Skin epidermis (tissue), 12 donors: ENCODE measurements at regions not wholly inside any gene's neighbourhood (a gene's known extent, or its start where the extent isn't known, plus 50 kb on each side); places are given as distances from the start of the nearest gene placed in this dataset.
A peak's percentile ranks its signal among the peaks of the same experiment; 100 is the strongest.
"Not testable (repeated sequence)": the region's sequence is repeated elsewhere in the genome, so short reads cannot be mapped to it uniquely, and the experiment has no call there.

ENCODE experiments used
- H3K27ac ChIP-seq, 21 experiments: fragments of 200-600 bp; sonication (generic) in 11 of 21; one replicate each; pipeline ENCODE4 v1.5.0; 2020; ENCODE audit warnings: mild to moderate bottlenecking in 3 of 21, inconsistent platforms in 2 of 21, moderate library complexity in 2 of 21
- H3K4me3 ChIP-seq, 7 experiments: fragments of 200-600 bp; sonication (generic) in 2 of 7; one replicate each; pipeline ENCODE4 v1.5.0; 2020; ENCODE audit warnings: inconsistent platforms in 2 of 7, mild to moderate bottlenecking in 2 of 7, moderate library complexity in 1 of 7

DNA sequence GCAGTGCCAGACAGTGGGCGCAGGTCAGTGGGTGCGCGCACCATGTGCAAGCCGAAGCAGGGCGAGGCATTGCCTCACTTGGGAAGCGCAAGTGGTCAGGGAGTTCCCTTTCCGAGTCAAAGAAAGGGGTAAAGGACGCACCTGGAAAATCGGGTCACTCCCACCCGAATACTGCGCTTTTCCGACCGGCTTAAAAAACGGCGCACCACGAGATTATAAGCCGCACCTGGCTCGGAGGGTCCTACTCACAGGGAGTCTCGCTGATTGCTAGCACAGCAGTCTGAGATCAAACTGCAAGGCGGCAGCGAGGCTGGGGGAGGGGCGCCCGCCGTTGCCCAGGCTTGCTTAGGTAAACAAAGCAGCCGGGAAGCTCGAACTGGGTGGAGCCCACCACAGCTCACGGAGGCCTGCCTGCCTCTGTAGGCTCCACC lies 77.9 kb downstream of the NR4A2 start:
- H3K4me3 ChIP-seq, result peak overlapping the region in 4 of 7 experiments; percentile 17 to 36 (median 24)
- H3K27ac ChIP-seq, result peak overlapping the region in 4 of 21 experiments; percentile 4 to 37 (median 20)

DNA sequence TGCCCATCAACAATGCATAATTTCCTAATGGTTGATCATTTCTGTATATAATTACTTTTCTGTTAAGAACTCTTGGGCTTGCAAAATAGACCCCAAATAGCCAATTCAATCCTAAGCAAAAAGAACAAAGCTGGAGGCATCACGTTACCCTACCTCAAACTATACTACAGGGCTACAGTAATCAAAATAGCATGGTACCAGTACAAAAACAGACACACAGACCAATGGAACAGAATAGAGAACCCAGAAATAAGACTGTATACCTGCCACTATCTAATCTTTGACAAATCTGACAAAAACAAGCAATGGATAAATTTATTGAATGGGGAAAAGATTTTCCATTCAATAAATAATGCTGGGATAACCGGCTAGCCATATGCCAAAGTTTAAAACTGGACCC lies 78.8 kb downstream of the NR4A2 start:
- peak overlapping the region in 1 of 7 experiments; percentile 19 for H3K4me3 ChIP-seq
- H3K27ac ChIP-seq, result peak overlapping the region in 1 of 21 experiments; percentile 17

DNA sequence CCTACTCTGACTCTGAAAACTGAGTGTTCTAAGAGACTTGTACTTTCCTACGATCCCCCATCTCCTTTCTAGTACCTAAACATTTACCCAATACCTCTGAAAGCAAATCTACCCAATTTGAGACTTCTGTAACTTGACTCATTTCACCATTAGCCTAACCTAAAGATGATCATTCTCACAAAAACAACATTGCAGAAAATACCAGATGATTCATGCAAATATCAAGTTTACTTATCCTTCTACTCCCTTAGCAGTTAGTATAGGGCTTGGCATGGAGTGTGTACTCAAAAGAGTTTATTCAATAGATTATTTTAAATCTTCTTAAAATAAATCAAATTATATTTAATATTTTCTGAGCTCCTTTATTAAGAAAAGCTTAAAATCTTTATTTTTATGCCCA lies 89.6 kb downstream of the NR4A2 start:
- no peak overlapping the region for H3K27ac ChIP-seq
- no peak overlapping the region for H3K4me3 ChIP-seq

DNA sequence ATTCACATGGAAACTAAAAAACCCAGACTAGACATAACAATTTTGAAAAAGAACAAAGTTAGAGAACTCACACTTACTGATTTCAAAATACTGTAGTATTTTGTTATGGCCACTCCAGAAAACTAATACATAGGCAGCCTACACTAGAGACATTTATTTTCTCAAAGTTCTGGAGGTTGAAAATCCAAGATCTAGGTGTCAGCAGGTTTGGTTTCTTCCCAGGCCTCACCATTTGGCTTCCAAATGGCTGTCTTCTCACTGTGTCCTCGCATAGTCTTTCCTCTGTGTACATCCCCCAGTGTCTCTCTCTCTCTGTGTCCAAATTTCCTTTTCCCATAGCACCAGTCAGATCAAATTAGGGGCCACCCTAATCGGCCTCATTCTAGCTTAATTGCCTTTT lies 95.0 kb downstream of the NR4A2 start:
- Histone ChIP-seq H3K4me3 (no peak overlapping the region), H3K27ac (no peak overlapping the region)

DNA sequence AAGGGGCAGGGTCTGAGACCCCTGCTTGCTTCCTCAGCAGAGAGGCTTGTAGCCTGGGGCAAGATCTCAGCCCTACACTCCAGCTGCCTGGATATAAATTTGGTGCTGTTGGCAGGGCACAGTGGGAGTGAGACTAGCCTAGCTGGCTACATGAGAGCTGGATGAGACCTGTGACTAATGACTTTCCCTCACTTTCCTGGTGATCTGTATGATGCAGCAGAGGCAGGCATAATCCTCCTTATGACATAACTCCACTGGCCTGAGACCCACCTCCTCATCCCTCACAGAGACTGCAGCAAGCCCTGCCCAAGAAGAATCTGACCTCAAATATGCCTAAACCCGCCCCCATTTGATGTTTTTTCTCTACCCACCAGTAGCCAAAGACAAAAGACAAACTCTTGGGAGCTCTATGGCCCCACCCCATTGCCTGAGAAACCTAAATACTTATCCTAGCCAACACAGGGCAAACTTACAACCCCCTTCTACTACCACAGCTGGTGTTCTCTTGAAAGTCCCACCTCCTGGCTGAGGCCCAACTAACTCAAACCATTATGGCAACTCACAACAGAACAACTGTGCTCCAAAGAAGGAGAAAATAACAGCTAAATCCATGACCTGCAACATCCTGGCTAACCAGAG lies 102.7 kb downstream of the NR4A2 start:
- Histone ChIP-seq H3K27ac (no peak overlapping the region), H3K4me3 (no peak overlapping the region)

DNA sequence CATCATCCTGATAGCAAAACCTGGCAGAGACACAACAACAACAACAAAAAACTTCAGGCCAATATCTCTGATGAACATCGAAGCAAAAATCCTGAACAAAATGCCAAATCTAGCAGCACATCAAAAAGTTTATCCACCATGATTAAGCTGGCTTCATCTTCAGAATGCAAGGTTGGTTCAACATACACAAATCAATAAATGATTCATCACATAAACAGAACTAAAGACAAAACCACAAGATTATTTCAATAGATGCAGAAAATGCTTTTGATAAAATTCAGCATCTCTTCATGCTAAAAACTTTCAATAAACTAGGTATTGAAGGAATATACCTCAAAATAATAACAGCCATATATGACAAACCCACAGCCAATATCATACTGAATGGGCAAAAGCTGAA lies 109.2 kb downstream of the NR4A2 start:
- H3K4me3 ChIP-seq, H3K27ac ChIP-seq: not testable (repeated sequence)

DNA sequence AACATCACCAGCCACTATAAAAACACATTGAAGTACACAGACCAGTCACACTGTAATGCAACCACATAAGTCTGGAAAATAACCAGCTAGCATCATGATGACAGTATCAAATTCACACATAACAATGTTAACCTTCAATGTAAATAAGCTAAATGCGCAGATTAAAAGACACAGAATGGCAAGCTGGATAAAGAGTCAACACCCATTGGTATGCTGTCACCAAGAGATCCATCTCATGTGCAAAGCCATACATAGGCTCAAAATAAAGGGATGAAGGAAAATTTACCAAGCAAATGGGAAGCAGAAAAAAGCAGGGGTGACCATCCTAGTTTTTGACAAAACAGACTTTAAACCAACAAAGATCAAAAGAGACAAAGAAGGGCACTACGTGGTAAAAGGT lies 110.8 kb downstream of the NR4A2 start:
- Histone ChIP-seq H3K27ac (no peak overlapping the region), H3K4me3 (no peak overlapping the region)

DNA sequence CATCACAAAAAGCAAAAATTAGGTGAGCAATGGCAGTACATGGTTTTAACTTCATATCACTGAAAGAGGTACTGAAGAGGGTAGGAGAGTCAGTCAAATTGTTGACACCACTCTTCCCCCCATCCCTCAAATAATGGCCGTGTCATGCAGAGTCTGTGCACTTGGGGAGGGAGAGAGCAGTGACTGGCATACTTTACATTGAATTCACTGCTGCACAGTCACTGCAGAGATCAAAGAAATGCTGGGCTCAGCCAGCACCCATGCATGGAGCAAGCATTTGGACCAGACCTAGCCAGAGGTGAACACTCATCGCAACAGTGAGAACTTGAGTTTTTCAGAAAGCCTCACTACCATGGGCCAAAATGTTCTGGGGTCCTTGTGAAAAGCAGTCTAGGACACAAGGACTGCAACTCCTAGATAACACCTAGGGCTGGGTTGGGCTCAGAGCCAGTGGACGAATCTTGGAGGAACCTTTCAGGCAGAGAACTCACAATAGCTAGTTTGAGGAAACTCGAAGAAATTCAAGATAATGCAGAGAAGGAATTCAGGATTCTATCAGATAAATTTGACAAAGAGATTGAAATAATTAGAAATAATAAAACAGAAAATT lies 112.9 kb downstream of the NR4A2 start:
- Histone ChIP-seq H3K4me3 (no peak overlapping the region), H3K27ac (no peak overlapping the region)

DNA sequence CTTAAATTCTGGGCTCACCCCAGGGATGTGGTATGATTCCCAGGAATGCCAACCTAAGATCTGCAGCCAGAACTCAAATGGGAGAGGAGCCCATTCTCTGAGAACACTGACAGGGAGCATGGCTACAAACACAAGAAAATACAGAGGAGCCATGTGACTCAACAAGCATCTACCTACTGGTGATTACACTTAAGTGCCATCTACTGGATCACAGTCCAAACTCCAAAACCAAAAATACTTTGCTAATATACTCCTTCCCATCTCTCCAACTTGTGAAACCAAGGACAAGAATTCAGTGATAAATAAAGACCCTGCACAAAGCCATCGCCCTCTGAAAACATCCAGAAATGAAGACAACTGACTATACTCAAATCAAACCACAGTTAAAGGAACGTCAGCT lies 116.9 kb downstream of the NR4A2 start:
- Histone ChIP-seq H3K4me3 (no peak overlapping the region), H3K27ac (no peak overlapping the region)

DNA sequence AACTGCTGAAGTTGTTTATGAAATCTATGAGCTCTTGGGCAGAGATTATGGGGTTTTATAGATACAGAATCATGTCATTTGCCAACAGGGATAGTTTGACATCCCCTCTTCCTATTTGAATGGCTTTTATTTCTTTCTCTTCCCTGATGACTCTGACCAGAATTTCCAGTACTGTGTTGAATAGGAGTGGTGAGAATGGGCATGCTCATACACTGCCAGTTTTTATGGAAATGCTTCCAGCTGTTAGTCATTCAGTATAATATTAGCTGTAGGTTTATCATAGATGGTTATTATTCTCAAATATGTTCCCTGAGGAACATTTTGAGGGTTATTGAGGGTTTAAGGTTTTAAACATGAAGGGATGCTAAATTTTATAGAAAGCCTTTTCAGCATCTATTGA lies 121.2 kb downstream of the NR4A2 start:
- Histone ChIP-seq H3K4me3 (no peak overlapping the region), H3K27ac (no peak overlapping the region)

DNA sequence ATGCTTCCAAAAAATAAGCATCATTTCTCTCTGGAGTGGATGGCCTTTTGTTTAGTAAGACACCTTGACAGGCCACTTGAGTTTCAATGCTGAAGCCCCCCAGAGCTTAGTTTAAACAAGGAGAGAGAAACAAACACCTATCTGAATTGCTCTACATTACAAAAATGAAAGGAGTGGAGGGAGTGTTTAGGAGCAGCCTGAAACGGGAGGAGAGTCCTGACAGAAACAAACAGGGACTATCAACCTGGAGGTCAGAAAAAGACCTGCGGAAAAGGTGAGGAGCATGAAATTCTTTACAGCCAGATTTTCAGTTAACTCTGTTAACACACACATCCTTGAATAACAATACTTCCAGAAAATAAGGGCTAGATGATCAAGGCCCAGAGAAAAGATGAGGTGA lies 126.2 kb downstream of the NR4A2 start:
- Histone ChIP-seq H3K4me3 (no peak overlapping the region), H3K27ac (no peak overlapping the region)

DNA sequence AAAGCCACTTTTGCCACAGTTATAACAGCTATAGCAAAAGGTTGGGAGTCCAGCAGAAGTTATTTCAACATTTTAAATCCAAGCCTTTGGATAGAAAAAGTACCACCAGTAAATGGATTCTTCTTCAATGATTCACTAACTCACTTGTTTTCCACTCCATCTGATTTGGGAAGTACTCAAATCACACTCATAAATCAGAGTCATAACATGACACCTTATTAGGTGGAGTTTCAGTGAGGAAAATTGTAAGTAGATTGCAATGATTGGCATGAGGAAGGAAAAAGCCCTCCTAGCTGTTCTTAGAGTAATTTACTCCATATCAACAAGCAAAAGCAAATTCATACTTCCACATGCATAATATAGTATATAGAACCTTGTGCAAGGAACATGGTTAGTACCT lies 132.9 kb downstream of the NR4A2 start:
- H3K27ac ChIP-seq, result no peak overlapping the region

DNA sequence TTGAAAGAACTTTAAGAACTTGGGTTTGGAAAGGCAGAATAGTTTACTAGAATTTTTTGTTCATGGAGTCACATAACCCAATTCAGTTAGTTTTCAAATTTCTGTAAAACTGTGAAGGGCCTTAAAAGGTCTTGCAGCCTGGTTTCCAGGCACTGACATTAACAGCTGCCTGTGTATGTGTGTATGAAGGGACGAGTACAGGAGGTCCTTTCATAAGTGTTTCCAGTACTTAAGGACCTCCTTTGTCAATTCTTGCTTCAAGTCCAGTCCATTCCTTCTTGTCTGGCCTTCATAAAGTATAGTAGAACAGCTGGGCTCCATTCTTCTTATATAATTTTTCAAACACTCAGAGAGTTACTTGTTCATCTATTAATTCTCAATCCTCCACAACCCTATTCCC lies 136.5 kb downstream of the NR4A2 start:
- no peak overlapping the region for H3K4me3 ChIP-seq
- no peak overlapping the region for H3K27ac ChIP-seq

More for the DNA sequence above, 132.9 kb downstream of the NR4A2 start:
- no peak overlapping the region for H3K4me3 ChIP-seq

DNA sequence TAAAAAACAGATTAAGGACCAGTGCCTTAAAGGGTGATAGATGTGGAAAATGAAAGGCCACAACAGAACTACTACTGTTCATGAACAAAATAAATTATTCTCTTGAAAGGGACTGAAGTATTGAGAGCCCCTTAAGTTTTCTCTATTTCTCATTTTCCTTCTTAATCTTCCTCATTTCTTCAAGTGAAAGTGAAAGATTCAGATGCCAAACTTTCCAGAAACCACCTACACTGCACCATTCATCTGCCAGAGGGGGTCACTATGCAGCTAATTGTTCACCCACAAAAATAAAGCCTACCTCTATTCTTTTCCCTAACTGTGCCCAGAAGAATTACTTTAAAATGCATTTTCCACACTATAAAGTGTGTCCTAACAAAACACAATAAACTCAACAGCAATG lies 140.1 kb downstream of the NR4A2 start:
- no peak overlapping the region for H3K27ac ChIP-seq

DNA sequence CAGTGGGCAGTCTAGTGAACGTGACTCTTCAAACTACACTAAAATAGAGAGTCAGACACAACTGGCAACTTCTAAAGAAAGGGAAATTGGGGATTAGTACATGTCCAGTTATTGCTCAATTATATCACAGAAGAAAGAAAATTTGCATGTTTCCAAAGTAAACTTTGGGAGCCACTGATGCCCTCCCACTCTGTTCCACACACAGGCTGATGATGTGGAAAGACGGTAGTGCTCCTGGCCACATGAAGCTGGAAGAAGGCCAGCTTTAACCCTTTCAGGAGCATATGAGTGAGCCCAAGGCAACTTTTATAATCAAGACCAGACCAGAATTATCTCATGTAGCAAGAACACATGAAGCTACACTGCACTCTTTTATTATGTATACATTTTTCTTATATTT lies 141.0 kb downstream of the NR4A2 start:
- no peak overlapping the region for H3K4me3 ChIP-seq

More for the DNA sequence above, 140.1 kb downstream of the NR4A2 start:
- no peak overlapping the region for H3K4me3 ChIP-seq

DNA sequence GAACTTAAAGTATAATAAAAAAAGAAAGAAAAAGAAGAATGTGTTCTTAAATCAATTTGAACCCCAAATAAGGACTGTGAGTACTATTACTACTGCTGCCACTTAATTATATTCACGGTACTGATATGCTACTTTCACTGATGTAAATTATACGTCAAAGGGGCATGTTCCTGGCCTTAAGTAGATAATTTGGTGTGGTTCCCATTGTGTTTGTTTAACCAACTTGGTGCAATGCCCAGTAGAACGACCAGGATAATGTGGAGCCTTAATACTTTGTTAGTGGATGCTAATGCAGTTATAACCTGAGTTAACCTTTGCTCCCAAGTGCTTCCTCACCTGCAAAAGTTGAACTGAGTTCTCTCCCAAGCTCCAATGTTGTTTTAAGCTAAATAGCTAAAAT lies 142.0 kb downstream of the NR4A2 start:
- no peak overlapping the region for H3K4me3 ChIP-seq
- H3K27ac ChIP-seq, result no peak overlapping the region

More for the DNA sequence above, 141.0 kb downstream of the NR4A2 start:
- no peak overlapping the region for H3K27ac ChIP-seq

DNA sequence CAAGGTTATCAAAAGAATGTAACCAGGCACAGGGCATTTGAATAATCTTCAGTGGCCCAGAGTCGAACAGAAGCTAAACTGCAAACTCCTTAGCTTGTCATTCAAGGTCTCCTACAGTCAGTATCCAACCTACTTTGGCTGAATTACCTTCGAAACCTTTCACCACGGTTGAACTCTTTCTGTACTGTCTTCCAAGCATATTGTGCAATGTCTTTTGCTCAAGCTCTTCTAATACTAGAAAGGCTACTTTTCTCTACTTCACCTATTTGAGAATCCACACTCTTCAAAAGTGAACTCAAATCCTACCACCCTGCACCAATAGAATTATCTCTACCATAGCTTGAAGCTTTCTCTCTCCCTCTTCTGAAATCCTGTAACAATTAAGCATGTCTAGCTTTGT lies 142.9 kb downstream of the NR4A2 start:
- Histone ChIP-seq H3K27ac (no peak overlapping the region), H3K4me3 (no peak overlapping the region)

DNA sequence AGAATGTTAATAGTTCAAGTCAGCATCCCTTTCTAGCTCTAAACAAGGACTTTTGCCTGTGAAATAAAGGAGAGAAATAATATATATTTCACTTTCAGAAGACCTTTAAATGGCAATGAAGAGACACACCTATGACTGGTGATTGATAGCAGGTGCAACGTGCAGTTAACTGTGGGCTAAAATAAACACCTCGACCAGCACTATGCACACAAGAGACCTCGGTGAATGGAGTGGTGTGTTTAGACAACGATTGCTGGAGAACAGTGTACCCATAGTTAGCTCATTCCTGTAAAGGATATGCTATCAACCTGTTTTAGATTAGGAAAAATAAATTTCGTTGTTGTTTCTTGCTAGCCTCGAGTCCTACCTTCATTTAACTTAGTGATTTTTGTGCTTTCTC lies 143.4 kb downstream of the NR4A2 start:
- Histone ChIP-seq H3K4me3 (no peak overlapping the region), H3K27ac (no peak overlapping the region)

DNA sequence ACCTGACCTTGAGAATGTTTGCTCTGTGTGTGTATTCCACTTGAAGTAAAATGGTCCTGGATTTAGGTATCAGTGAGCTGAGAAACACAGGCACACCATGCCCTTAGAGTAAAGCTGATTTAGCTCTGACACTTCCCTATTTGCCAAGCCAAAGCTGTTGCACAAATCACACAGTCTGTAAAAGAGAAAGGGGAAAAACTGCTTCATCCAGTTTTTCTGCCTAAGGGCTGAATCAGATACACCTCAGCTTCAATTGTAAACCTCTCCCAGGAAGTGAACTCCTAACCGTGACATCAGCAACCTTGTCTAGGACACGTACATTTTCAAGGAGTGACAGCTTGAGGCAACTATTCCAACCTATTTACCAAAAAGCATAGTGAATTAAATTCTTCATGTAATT lies 150.4 kb downstream of the NR4A2 start:
- H3K27ac ChIP-seq, result peak overlapping the region in 18 of 21 experiments; percentile 48 to 82 (median 67)

DNA sequence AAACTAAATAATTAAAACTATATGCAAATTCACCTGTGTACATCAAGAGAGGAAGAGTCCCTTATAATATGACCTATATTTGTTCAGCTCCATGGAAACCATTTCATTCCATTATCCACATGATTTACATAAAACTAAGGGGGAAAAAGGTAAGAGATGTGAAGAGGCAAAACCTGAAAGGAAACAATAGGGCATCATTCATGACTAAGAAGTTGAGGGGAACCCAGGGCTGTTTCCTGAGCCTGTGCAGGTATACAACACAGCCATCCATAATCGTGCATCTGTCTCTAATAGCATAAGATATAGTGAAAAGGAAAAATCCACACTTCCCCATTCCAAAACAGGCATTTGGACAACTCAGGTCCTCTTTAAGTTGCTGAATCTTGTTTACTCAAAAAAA lies 151.3 kb downstream of the NR4A2 start:
- Histone ChIP-seq H3K4me3 (no peak overlapping the region), H3K27ac (peak overlapping the region in 17 of 21 experiments; percentile 26 to 82 (median 70))

More for the DNA sequence above, 150.4 kb downstream of the NR4A2 start:
- H3K4me3 ChIP-seq, result no peak overlapping the region

DNA sequence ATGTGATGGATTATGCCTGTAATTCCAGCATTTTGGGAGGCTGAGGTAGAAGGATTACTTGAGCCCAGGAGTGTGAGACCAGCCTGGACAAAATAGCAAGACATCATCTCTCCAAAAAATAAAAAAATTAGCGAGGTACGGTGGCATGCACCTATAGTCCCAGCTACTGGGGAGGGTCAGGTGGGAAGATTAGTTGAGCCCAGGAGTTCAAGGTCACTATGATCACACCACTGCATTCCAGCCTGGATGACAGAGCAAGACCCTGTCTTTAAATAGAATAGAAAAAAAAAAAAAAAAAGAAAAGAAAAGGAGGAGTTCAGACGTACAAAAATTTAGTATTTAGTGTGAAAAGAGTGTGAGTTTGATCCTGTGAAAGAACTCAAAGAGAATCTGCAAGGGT lies 154.9 kb downstream of the NR4A2 start:
- H3K27ac ChIP-seq, result no peak overlapping the region
- H3K4me3 ChIP-seq, result no peak overlapping the region

DNA sequence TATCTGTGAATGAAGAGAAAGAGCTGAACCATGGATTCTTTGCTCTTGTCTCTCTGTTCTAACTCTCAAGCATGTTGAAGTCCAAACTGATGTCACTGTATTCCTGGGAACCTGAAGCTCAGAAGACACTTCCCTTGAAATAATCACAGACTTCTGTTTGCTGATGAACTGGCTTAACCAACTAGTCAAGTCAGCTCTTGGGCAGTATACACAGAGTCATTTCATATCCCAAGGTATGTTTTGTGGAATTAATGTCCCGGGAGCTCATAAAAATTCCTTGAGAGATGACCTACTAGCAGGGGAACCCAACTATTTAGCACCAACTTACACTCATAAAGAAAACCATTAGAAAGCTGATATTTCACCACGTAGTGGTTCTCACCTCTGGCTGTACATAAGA lies 156.6 kb downstream of the NR4A2 start:
- H3K27ac ChIP-seq, result no peak overlapping the region

More for the DNA sequence above, 156.6 kb downstream of the NR4A2 start:
- no peak overlapping the region for H3K4me3 ChIP-seq
